ENCODE measurements at regions not wholly inside any gene's neighbourhood (a gene's known extent, or its start where the extent isn't known, plus 50 kb on each side); places are given as distances from the start of the nearest gene placed in this dataset.

DNA sequence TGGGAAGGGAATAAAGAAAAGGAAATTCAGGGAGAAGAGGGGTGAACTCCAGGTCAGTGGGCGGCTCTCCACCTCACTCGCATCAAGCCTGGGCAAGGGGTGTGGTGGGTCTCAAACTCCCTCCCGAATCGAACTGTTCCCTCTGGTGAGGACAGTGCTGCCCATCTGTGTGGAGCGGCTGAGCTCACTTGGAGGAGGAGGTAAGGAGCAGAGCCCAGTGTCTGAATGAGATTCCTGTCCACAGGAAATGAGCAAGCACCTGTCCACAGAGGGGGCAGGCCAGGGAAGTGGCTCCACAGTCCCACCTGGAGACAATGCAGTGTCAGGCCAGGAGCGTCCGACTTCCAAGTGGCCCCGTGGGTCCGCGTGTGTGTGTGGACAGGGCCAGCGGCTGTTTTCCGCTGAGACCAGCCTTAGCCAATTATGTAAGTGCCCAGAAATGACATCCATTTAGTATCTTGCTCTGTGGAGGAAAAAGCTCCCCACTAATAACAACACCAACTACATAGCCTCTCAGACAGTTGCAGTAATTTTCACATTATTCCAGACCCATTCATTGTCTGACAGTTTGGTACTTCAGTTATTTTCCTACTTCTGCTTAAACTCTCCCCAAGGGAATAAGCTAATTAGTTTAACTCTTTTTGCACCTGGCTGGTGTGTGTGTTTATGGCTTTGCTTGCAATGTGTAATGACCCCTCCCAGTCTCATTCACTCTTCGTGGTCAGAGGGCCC lies 114.6 kb downstream of the SOX1 start:
- 65 to 67% methylated on average over 13 of the region's 13 CpGs for WGBS, 2 donors
- Histone ChIP-seq H3K9me3 (no peaks in the 10 kb centered on the region), H3K27me3 (peaks cover 0 to 42% (median 8%) of the 10 kb centered on the region in 7 donors), H3K36me3 (no peaks in the 10 kb centered on the region), H3K4me1 (peaks cover 0 to 12% (median 4%) of the 10 kb centered on the region in 9 donors), H3K4me3 (no peak overlapping the region), H3K27ac (no peak overlapping the region)
- TF ChIP-seq, protein P1, sequence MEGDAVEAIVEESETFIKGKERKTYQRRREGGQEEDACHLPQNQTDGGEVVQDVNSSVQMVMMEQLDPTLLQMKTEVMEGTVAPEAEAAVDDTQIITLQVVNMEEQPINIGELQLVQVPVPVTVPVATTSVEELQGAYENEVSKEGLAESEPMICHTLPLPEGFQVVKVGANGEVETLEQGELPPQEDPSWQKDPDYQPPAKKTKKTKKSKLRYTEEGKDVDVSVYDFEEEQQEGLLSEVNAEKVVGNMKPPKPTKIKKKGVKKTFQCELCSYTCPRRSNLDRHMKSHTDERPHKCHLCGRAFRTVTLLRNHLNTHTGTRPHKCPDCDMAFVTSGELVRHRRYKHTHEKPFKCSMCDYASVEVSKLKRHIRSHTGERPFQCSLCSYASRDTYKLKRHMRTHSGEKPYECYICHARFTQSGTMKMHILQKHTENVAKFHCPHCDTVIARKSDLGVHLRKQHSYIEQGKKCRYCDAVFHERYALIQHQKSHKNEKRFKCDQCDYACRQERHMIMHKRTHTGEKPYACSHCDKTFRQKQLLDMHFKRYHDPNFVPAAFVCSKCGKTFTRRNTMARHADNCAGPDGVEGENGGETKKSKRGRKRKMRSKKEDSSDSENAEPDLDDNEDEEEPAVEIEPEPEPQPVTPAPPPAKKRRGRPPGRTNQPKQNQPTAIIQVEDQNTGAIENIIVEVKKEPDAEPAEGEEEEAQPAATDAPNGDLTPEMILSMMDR (IDR thresholded peaks at IDR 0.05): no peak
- DNase-seq (no peak), ATAC-seq (no peak)
- intact Hi-C loops (cut with DNase I): no loop called here

DNA sequence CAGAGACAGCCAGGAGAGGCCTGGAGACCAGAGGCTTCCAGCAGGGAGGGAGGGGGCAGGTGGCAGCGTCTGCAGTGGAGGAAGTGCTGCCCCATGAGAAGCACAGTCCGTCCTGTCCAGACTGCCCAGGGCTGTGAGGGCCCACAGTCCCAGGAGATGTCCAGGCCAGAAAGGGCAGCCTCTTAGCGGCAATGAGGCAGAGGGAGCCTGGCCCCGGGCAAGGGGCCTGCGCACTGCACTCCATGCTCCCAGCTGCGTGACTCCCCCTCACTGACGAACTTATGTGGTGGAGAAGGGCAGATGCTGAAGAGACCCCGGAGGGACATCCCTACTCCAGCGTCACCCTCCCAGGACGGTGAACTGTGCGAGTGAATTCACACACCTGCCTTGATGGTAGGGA lies 115.3 kb downstream of the SOX1 start:
- intact Hi-C loops (cut with DNase I): no loop called here
- Histone ChIP-seq H3K4me3 (no peak overlapping the region), H3K9me3 (no peaks in the 10 kb centered on the region), H3K27me3 (peaks cover 0 to 42% (median 8%) of the 10 kb centered on the region in 7 donors), H3K27ac (no peak overlapping the region), H3K4me1 (peaks cover 0 to 8% (median under 1%) of the 10 kb centered on the region in 9 donors), H3K36me3 (no peaks in the 10 kb centered on the region)
- TF ChIP-seq, protein P1 (IDR thresholded peaks at IDR 0.05): no peak
- ATAC-seq (no peak), DNase-seq (no peak)
- WGBS, 2 donors: 80 to 82% methylated on average over 11 of the region's 11 CpGs

- peak in 1 of 8 donors; percentile 21 for ATAC-seq
- intact Hi-C loops (cut with DNase I): no loop called here
- Histone ChIP-seq H3K27ac (no peak overlapping the region), H3K36me3 (no peaks in the 10 kb centered on the region), H3K4me3 (no peak overlapping the region), H3K27me3 (peaks cover 0 to 42% (median 8%) of the 10 kb centered on the region in 7 donors), H3K9me3 (no peaks in the 10 kb centered on the region), H3K4me1 (peaks cover 0 to 1% (median 0%) of the 10 kb centered on the region in 9 donors)
- 76 to 82% methylated on average over 24 of the region's 24 CpGs for WGBS, 2 donors
- TF ChIP-seq, protein P1 (IDR thresholded peaks at IDR 0.05): no peak
- no peak for DNase-seq
These were observed 116.0 kb downstream of the SOX1 start for GRCh38 chr13:112182846-112183531.

DNA sequence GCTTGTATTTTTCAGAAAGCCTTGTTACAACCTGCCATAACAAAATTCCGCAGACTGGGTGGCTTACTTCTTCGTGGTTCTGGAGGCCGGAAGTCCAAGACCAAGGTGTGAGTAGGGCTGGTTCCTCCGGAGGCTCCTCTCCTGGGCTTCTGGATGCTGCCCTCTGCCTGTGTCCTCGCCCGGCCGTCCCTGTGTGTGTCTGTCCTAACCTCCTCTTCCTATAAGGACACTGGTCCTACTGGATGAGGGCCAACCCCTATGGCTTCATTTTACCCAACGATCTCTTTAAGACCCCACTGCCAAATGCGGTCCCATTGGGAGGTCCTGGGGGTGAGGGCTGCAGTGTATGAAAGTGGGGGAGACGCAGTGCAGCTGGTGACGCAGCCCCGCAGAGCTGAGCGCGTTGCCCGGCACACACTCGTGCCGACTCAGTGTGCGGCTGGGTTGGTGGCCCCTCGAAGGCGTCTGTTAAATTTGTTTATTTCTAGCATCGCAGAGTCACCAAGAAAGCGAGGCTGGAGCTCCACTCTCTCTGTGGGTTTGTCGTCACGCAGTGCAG lies 116.7 kb downstream of the SOX1 start:
- no peak for ATAC-seq
- Histone ChIP-seq H3K4me1 (no peaks in the 10 kb centered on the region), H3K9me3 (no peaks in the 10 kb centered on the region), H3K27me3 (peaks cover 0 to 42% (median 8%) of the 10 kb centered on the region in 7 donors), H3K27ac (no peak overlapping the region), H3K36me3 (no peaks in the 10 kb centered on the region), H3K4me3 (no peak overlapping the region)
- no peak for DNase-seq
- intact Hi-C loops (cut with DNase I): no loop called here
- TF ChIP-seq, protein P1 (IDR thresholded peaks at IDR 0.05): no peak
- 88 to 91% methylated on average over 24 of the region's 24 CpGs for WGBS, 2 donors
